Thoracic aorta (tissue), 2 donors: ENCODE measurements at regions not wholly inside any gene's neighbourhood (a gene's known extent, or its start where the extent isn't known, plus 50 kb on each side); places are given as distances from the start of the nearest gene placed in this dataset.

Source experiments
- ATAC-seq: fragments of 150-250 bp; one replicate; pipeline ENCODE4 v1.8.0; 2017; ENCODE audit warnings: low read depth; ENCODE audit not compliant: insufficient number of reproducible peaks, low FRiP score
- DNase-seq: peaks from one replicate; pipeline ENCODE4 v3.0.0-alpha.2; 2020; ENCODE audit warnings: low spot score
- H3K27ac ChIP-seq, 2 donors: fragments of 200-600 bp; sonication (generic); 1 replicate in 1 of 2; 2 replicates in 1 of 2; pipeline ENCODE4 v1.5.1; 2016; ENCODE audit warnings: mild to moderate bottlenecking in 2 of 2, moderate library complexity in 2 of 2
- H3K27me3 ChIP-seq: fragments of 200-600 bp; sonication (generic); replicated peaks from 2 replicates; pipeline ENCODE4 v1.6.0; 2016; ENCODE audit warnings: mild to moderate bottlenecking; ENCODE audit not compliant: insufficient read depth
- H3K36me3 ChIP-seq: fragments of 200-600 bp; sonication (generic); one replicate; pipeline ENCODE4 v1.5.1; 2016
- H3K4me1 ChIP-seq, 2 donors: fragments of 200-600 bp; sonication (generic); 1 replicate in 1 of 2; 2 replicates in 1 of 2; pipeline versions ENCODE4 v1.5.1 to v1.6.0; 2016; ENCODE audit warnings: low read depth in 2 of 2, mild to moderate bottlenecking in 1 of 2; ENCODE audit not compliant: control insufficient read depth in 1 of 2
- H3K4me3 ChIP-seq: fragments of 200-600 bp; sonication (generic); 2 replicates; pipeline ENCODE4 v1.5.1; 2016; ENCODE audit warnings: mild to moderate bottlenecking
- H3K9me3 ChIP-seq: fragments of 200-600 bp; sonication (generic); 2 replicates; pipeline ENCODE4 v1.5.1; 2016
- TF ChIP-seq, protein P1 (sequence below): fragments of 200-600 bp; sonication (generic); IDR thresholded peaks from one replicate; pipeline ENCODE4 v1.5.1; 2019; ENCODE audit warnings: antibody characterized with exemption

DNA sequence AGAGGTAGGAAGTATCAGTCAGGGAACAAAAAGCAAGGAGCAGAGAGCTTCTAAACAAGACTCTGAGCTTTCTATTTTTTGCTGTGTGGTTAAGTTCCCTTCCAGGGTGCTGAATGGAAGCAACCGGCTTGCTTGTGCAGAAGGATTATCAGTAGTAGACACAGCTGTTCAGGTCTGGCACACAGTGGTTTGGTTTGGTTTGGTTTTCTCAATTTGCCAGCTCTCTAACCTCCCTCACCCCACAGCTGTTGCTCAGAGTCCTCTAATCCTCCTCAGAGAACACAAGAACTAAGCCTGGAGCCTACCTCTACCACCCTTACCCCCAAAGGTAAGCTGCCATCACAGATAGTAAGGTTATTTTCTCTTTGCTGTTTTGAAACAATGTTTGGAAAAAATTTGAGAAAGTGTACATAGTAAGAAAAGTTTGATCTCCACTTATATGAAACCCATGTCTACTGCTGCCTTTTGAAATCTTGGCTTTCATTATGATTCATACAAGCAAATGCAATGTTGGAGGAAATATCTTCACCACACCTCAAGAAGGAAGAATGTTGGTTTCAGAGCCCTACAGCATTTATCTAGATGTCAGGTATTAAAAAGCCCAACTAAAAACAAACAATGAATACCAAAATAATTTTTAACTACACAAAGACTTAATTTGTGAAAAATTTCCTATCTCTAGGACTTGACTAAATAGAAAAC lies 255.3 kb downstream of the NR4A2 start:
- no peak for DNase-seq
- Histone ChIP-seq H3K4me1 (no peaks in the 10 kb centered on the region), H3K4me3 (no peak overlapping the region), H3K36me3 (no peaks in the 10 kb centered on the region), H3K27me3 (no peaks in the 10 kb centered on the region), H3K27ac (no peak overlapping the region), H3K9me3 (no peaks in the 10 kb centered on the region)
- TF ChIP-seq, protein P1, sequence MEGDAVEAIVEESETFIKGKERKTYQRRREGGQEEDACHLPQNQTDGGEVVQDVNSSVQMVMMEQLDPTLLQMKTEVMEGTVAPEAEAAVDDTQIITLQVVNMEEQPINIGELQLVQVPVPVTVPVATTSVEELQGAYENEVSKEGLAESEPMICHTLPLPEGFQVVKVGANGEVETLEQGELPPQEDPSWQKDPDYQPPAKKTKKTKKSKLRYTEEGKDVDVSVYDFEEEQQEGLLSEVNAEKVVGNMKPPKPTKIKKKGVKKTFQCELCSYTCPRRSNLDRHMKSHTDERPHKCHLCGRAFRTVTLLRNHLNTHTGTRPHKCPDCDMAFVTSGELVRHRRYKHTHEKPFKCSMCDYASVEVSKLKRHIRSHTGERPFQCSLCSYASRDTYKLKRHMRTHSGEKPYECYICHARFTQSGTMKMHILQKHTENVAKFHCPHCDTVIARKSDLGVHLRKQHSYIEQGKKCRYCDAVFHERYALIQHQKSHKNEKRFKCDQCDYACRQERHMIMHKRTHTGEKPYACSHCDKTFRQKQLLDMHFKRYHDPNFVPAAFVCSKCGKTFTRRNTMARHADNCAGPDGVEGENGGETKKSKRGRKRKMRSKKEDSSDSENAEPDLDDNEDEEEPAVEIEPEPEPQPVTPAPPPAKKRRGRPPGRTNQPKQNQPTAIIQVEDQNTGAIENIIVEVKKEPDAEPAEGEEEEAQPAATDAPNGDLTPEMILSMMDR = no peak
- no peak for ATAC-seq

DNA sequence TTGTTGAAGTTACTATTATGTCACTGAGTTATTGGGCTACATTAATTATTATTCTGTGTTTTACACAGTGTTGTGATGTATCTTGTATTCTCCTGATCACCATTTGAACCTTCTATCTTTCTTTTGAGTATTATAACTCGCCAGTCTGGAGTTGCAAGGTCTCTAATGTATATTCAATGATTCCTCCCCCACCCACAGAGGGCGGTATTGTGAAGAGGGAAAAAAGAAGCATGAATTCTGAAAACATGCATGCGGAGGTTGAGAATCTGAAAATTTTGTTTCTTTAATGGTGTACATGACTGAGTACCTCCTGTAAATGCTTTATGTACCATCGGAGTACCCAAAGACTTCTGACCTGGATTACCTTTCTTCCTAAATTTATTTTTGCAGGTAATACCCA lies 266.6 kb downstream of the NR4A2 start:
- Histone ChIP-seq H3K27ac (no peak overlapping the region), H3K27me3 (no peaks in the 10 kb centered on the region), H3K36me3 (no peaks in the 10 kb centered on the region), H3K4me3 (no peak overlapping the region), H3K4me1 (no peaks in the 10 kb centered on the region), H3K9me3 (no peaks in the 10 kb centered on the region)
- ATAC-seq (no peak), DNase-seq (no peak)
- TF ChIP-seq, protein P1 = no peak

DNA sequence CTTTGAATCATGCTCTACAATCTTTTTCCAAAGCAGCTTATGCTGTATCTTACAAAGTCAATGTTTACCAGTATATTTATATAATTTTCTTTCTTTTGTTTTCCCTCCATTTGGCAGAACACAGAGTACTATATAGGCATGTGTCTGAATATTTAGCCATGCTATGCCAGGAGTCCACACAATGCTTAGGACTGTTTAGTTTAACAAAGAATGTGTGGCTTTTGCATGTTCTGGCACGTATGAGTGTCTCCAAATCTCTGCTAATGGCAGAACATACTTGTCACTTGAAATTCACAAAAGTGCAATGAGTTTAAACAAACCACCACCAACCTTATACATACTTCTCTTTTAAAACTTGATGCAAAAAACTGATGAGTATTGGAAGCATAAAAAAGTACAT lies 268.0 kb downstream of the NR4A2 start:
- H3K4me3 ChIP-seq = no peak overlapping the region
- no peaks in the 10 kb centered on the region for H3K36me3 ChIP-seq
- DNase-seq = no peak
- no peak overlapping the region for H3K27ac ChIP-seq
- H3K27me3 ChIP-seq = no peaks in the 10 kb centered on the region
- H3K4me1 ChIP-seq = no peaks in the 10 kb centered on the region
- no peaks in the 10 kb centered on the region for H3K9me3 ChIP-seq
- ATAC-seq = no peak
- TF ChIP-seq, protein P1 = no peak

DNA sequence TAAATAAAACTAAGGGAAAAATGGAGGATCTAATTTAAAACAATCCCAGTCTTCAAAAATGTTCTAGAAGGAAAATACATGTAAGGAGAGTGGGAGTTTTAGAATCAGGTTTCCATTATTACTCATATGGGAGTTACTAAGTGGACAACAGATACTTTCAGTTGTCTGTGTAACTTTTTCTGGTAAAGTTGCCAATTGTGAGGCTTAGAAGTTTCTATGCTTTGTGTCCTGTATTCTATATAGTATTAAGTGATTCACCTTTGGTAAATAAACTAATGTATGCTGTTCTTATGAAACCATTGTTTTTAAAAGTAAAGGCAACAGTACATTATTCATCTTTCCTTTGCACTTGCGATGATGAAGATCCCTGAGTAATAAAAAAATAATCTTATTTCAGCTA lies 274.9 kb downstream of the NR4A2 start:
- Histone ChIP-seq H3K9me3 (no peaks in the 10 kb centered on the region), H3K27me3 (no peaks in the 10 kb centered on the region), H3K4me3 (no peak overlapping the region), H3K27ac (no peak overlapping the region), H3K36me3 (no peaks in the 10 kb centered on the region), H3K4me1 (no peaks in the 10 kb centered on the region)
- ATAC-seq (no peak), DNase-seq (no peak)
- TF ChIP-seq, protein P1 = no peak

DNA sequence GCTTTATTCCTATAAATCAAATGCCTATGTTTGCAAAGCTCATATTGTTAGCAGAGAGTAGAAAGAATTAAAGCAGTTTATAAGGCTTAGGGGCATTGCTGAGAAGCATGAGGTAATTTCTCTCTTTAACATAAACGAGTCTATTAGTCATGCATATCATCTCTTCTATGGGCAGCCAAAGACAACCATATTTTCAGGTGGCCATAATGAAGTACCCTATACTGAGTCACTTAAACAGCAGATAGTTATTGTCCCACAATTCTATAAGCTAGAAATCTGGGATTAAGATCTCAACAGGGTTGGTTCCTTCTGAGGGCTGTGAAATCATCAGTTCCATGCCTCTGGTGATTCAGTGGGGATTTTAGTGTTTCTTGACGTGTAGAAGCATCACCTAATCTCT lies 277.5 kb downstream of the NR4A2 start:
- no peaks in the 10 kb centered on the region for H3K27me3 ChIP-seq
- H3K4me3 ChIP-seq = no peak overlapping the region
- H3K4me1 ChIP-seq = no peaks in the 10 kb centered on the region
- no peaks in the 10 kb centered on the region for H3K9me3 ChIP-seq
- ATAC-seq = no peak
- no peak for DNase-seq
- no peak overlapping the region for H3K27ac ChIP-seq
- TF ChIP-seq, protein P1 = no peak
- H3K36me3 ChIP-seq = no peaks in the 10 kb centered on the region
